SK-N-SH (cell line): ENCODE measurements at regions not wholly inside any gene's neighbourhood (a gene's known extent, or its start where the extent isn't known, plus 50 kb on each side); places are given as distances from the start of the nearest gene placed in this dataset.

Experiments
- FOXJ3 ChIP-seq: sonication (generic); formaldehyde crosslinking; IDR thresholded peaks from 2 replicates; pipeline ENCODE4 v1.5.1; 2020; ENCODE audit warnings: mild to moderate bottlenecking, missing genetic modification reagents
- JUND ChIP-seq: IDR thresholded peaks from 2 replicates; pipeline ENCODE4 v1.4.0; 2012
- MEF2A ChIP-seq: IDR thresholded peaks from 2 replicates; pipeline ENCODE4 v1.4.0; 2012; ENCODE audit warnings: low read depth, borderline replicate concordance
- NFIC ChIP-seq: IDR thresholded peaks from 2 replicates; pipeline ENCODE4 v1.4.0; 2012; ENCODE audit warnings: borderline replicate concordance
- NRF1 ChIP-seq: IDR thresholded peaks from 2 replicates; pipeline ENCODE4 v1.6.1; 2012; ENCODE audit warnings: low read depth, mild to moderate bottlenecking, low read length
- SIN3A ChIP-seq: IDR thresholded peaks from 2 replicates; pipeline ENCODE4 v1.6.1; 2012; ENCODE audit warnings: low read depth, mild to moderate bottlenecking, low read length, moderate library complexity, borderline replicate concordance
- SMC3 ChIP-seq: IDR thresholded peaks from 2 replicates; pipeline ENCODE4 v1.6.1; 2012; ENCODE audit warnings: low read depth, low read length, improper control_type of control experiment
- YY1 ChIP-seq: IDR thresholded peaks from 2 replicates; pipeline ENCODE4 v1.4.0; 2012; ENCODE audit warnings: low read depth, mild to moderate bottlenecking
- TF ChIP-seq, protein P1 (sequence below): fragments of 200-600 bp; sonication (generic); IDR thresholded peaks from 2 replicates; pipeline ENCODE4 v1.6.1; 2017; ENCODE audit warnings: antibody characterized with exemption, mild to moderate bottlenecking, moderate library complexity
- TF ChIP-seq, protein P2 (sequence below): IDR thresholded peaks from 2 replicates; pipeline ENCODE4 v1.6.1; 2012; ENCODE audit warnings: mild to moderate bottlenecking, low read depth, low read length, moderate library complexity

GRCh38 chr9:103988821-103989220, 105.3 kb upstream of the SMC2 start:
- TF ChIP-seq, protein P1, sequence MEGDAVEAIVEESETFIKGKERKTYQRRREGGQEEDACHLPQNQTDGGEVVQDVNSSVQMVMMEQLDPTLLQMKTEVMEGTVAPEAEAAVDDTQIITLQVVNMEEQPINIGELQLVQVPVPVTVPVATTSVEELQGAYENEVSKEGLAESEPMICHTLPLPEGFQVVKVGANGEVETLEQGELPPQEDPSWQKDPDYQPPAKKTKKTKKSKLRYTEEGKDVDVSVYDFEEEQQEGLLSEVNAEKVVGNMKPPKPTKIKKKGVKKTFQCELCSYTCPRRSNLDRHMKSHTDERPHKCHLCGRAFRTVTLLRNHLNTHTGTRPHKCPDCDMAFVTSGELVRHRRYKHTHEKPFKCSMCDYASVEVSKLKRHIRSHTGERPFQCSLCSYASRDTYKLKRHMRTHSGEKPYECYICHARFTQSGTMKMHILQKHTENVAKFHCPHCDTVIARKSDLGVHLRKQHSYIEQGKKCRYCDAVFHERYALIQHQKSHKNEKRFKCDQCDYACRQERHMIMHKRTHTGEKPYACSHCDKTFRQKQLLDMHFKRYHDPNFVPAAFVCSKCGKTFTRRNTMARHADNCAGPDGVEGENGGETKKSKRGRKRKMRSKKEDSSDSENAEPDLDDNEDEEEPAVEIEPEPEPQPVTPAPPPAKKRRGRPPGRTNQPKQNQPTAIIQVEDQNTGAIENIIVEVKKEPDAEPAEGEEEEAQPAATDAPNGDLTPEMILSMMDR: no peak
- TF ChIP-seq SIN3A: no peak
- no peak for TF ChIP-seq SMC3
- no peak for TF ChIP-seq YY1
- TF ChIP-seq MEF2A: no peak
- TF ChIP-seq NFIC: no peak
- no peak for TF ChIP-seq JUND
- no peak for TF ChIP-seq NRF1
- TF ChIP-seq, protein P2, sequence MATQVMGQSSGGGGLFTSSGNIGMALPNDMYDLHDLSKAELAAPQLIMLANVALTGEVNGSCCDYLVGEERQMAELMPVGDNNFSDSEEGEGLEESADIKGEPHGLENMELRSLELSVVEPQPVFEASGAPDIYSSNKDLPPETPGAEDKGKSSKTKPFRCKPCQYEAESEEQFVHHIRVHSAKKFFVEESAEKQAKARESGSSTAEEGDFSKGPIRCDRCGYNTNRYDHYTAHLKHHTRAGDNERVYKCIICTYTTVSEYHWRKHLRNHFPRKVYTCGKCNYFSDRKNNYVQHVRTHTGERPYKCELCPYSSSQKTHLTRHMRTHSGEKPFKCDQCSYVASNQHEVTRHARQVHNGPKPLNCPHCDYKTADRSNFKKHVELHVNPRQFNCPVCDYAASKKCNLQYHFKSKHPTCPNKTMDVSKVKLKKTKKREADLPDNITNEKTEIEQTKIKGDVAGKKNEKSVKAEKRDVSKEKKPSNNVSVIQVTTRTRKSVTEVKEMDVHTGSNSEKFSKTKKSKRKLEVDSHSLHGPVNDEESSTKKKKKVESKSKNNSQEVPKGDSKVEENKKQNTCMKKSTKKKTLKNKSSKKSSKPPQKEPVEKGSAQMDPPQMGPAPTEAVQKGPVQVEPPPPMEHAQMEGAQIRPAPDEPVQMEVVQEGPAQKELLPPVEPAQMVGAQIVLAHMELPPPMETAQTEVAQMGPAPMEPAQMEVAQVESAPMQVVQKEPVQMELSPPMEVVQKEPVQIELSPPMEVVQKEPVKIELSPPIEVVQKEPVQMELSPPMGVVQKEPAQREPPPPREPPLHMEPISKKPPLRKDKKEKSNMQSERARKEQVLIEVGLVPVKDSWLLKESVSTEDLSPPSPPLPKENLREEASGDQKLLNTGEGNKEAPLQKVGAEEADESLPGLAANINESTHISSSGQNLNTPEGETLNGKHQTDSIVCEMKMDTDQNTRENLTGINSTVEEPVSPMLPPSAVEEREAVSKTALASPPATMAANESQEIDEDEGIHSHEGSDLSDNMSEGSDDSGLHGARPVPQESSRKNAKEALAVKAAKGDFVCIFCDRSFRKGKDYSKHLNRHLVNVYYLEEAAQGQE: no peak
- no peak for TF ChIP-seq FOXJ3
